NB4 (cell line): ENCODE measurements at regions not wholly inside any gene's neighbourhood (a gene's known extent, or its start where the extent isn't known, plus 50 kb on each side); places are given as distances from the start of the nearest gene placed in this dataset.

Source experiments
- DNase-seq: peaks from one replicate; pipeline ENCODE4 v3.0.0; 2010; ENCODE audit warnings: low read depth
- H3K4me3 ChIP-seq: one replicate; pipeline ENCODE4 v1.5.1; 2011; ENCODE audit warnings: mild to moderate bottlenecking, low read depth, low read length, moderate library complexity
- MYC ChIP-seq: IDR thresholded peaks from 2 replicates; pipeline ENCODE4 v1.6.1; 2011; ENCODE audit warnings: low read depth, low read length
- POLR2A ChIP-seq: IDR thresholded peaks from 2 replicates; pipeline ENCODE4 v1.6.1; 2011; ENCODE audit warnings: mild to moderate bottlenecking; ENCODE audit not compliant: insufficient read length; ENCODE audit errors: extremely low read depth
- TF ChIP-seq, protein P1 (sequence below): IDR thresholded peaks from one replicate; pipeline ENCODE4 v1.5.1; 2012; ENCODE audit warnings: low read depth, low read length
- TF ChIP-seq, protein P2 (sequence below): IDR thresholded peaks from 2 replicates; pipeline ENCODE4 v1.6.1; 2011; ENCODE audit warnings: low read depth, low read length

GRCh38 chr20:51285684-51286083, 256.8 kb downstream of the NFATC2 start:
- DNase-seq: no peak
- H3K4me3 ChIP-seq: no peak overlapping the region
- TF ChIP-seq POLR2A: no peak
- TF ChIP-seq, protein P1, sequence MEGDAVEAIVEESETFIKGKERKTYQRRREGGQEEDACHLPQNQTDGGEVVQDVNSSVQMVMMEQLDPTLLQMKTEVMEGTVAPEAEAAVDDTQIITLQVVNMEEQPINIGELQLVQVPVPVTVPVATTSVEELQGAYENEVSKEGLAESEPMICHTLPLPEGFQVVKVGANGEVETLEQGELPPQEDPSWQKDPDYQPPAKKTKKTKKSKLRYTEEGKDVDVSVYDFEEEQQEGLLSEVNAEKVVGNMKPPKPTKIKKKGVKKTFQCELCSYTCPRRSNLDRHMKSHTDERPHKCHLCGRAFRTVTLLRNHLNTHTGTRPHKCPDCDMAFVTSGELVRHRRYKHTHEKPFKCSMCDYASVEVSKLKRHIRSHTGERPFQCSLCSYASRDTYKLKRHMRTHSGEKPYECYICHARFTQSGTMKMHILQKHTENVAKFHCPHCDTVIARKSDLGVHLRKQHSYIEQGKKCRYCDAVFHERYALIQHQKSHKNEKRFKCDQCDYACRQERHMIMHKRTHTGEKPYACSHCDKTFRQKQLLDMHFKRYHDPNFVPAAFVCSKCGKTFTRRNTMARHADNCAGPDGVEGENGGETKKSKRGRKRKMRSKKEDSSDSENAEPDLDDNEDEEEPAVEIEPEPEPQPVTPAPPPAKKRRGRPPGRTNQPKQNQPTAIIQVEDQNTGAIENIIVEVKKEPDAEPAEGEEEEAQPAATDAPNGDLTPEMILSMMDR: no peak
- TF ChIP-seq MYC: no peak
- TF ChIP-seq, protein P2, sequence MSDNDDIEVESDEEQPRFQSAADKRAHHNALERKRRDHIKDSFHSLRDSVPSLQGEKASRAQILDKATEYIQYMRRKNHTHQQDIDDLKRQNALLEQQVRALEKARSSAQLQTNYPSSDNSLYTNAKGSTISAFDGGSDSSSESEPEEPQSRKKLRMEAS: no peak

- no peak for DNase-seq
- TF ChIP-seq, protein P2: no peak
- TF ChIP-seq, protein P1: no peak
- no peak for TF ChIP-seq POLR2A
- no peak for TF ChIP-seq MYC
- no peak overlapping the region for H3K4me3 ChIP-seq
Observed at GRCh38 chr20:51284871-51285270, 257.6 kb downstream of the NFATC2 start.

DNA sequence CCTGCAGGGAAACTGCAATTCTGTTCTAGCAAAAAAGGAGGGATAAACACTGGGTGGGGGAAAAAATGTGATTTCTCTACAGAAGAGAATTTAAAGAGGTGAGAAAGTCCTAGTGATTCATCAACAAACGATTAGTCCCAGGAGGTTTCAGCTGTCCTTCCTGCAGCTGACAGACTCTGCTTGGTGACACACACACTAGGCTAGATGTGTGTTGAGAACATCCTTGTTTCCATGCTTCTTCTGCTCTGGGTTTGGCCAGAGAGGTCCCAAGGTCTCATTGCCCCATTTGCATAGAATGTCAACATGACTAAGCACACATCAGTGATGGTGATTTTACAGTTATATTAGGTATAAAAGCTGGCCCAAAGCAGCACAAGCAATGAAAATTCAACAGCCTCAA, 258.3 kb downstream of the NFATC2 start:
- no peak overlapping the region for H3K4me3 ChIP-seq
- TF ChIP-seq, protein P1: no peak
- no peak for DNase-seq

GRCh38 chr20:51281521-51281920, 258.6 kb upstream of the KCNG1 start:
- DNase-seq: no peak
- H3K4me3 ChIP-seq: no peak overlapping the region
- TF ChIP-seq POLR2A: no peak
- no peak for TF ChIP-seq MYC
- TF ChIP-seq, protein P2: no peak
- TF ChIP-seq, protein P1: no peak

DNA sequence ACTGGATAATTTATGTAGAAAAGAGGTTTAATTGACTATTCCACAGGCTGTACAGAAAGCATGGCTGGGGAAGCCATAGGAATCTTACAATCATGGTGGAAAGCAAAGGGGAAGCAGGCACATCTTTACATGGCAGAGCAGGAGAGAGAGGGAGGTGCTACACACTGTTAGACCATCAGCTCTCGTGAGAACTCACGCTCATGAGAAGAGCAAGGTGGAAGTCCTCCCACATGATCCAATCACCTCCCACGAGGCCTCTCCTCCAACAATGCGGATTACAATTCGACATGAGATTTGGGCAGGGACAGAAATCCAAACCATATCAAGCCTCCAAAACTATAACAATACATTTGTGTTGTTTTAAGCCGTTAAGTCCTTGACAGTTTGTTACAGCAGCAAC, 257.1 kb upstream of the KCNG1 start:
- TF ChIP-seq, protein P1: no peak
- TF ChIP-seq POLR2A: no peak
- no peak for TF ChIP-seq MYC
- TF ChIP-seq, protein P2: no peak
- no peak for DNase-seq
- H3K4me3 ChIP-seq: no peak overlapping the region

- no peak for DNase-seq
- H3K4me3 ChIP-seq: no peak overlapping the region
- TF ChIP-seq POLR2A: no peak
- TF ChIP-seq, protein P1: no peak
- no peak for TF ChIP-seq MYC
- TF ChIP-seq, protein P2: no peak
Observed at GRCh38 chr20:51277961-51278360, 255.1 kb upstream of the KCNG1 start.
